IMR-90 (cell line): ENCODE measurements at regions not wholly inside any gene's neighbourhood (a gene's known extent, or its start where the extent isn't known, plus 50 kb on each side); places are given as distances from the start of the nearest gene placed in this dataset.
"Not testable (repeated sequence)": the region's sequence is repeated elsewhere in the genome, so short reads cannot be mapped to it uniquely, and the experiment has no call there.

Experiments used
- ATAC-seq: fragments of 200-7000 bp; cut with Tn5 transposase; 2 replicates; pipeline ENCODE4 v1.9.1; 2020; ENCODE audit warnings: low read depth, mild to moderate bottlenecking, moderate library complexity
- BruUV-seq: library from RNA; stranded (reverse); fragments of 400-500 nt; replicated peaks from 2 replicates; lab custom pipeline; 2021; lab: Mats Ljungman, UMichigan
- CTCF ChIA-PET: fragments of 300-600 bp; formaldehyde crosslinking; extraction: SDS; loops from one replicate; lab custom pipeline; 2021; ENCODE audit warnings: antibody characterized with exemption; lab: Yijun Ruan, JAX
- POLR2A ChIA-PET: fragments of 300-600 bp; sonication (Branson Sonifier 250); formaldehyde crosslinking; loops from one replicate; lab custom pipeline; 2022; ENCODE audit warnings: antibody characterized with exemption; ENCODE audit not compliant: unreplicated experiment; lab: Charles Lee
- DNase-seq: peaks from one replicate; pipeline ENCODE4 v3.0.0; 2013
- H2AFZ ChIP-seq: replicated peaks from 2 replicates; pipeline ENCODE3; 2013; ENCODE audit warnings: low read length, mild to moderate bottlenecking; ENCODE audit not compliant: poor library complexity
- H2AK5ac ChIP-seq: 2 replicates; pipeline ENCODE4 v1.6.1; 2013; ENCODE audit warnings: low read depth, low read length, inconsistent platforms
- H2AK9ac ChIP-seq: replicated peaks from 2 replicates; pipeline ENCODE3; 2013; ENCODE audit warnings: mild to moderate bottlenecking, low read depth, low read length, moderate library complexity; ENCODE audit not compliant: poor library complexity
- H2BK120ac ChIP-seq: 2 replicates; pipeline ENCODE4 v1.6.1; 2013; ENCODE audit warnings: low read depth, low read length, inconsistent platforms
- H2BK15ac ChIP-seq: 3 replicates; pipeline ENCODE4 v1.6.1; 2013; ENCODE audit warnings: low read depth, low read length, inconsistent platforms
- H2BK20ac ChIP-seq: 2 replicates; pipeline ENCODE4 v1.6.1; 2013; ENCODE audit warnings: low read depth, mild to moderate bottlenecking, inconsistent platforms, low read length, moderate library complexity
- H2BK5ac ChIP-seq: 2 replicates; pipeline ENCODE4 v1.6.1; 2013; ENCODE audit warnings: mild to moderate bottlenecking, low read depth, low read length, inconsistent platforms; ENCODE audit not compliant: poor library complexity, severe bottlenecking
- H3K14ac ChIP-seq: replicated peaks from 2 replicates; pipeline ENCODE4 v1.6.1; 2013; ENCODE audit warnings: low read depth, low read length, inconsistent platforms
- H3K18ac ChIP-seq: 2 replicates; pipeline ENCODE4 v1.6.1; 2013; ENCODE audit warnings: low read depth, low read length, control low read depth
- H3K23ac ChIP-seq: 2 replicates; pipeline ENCODE4 v1.6.1; 2013; ENCODE audit warnings: low read depth, low read length, inconsistent platforms
- H3K27ac ChIP-seq: 2 replicates; pipeline ENCODE4 v1.5.1; 2013; ENCODE audit warnings: mild to moderate bottlenecking, control low read depth, low read length; ENCODE audit not compliant: insufficient read depth
- H3K27me3 ChIP-seq: 2 replicates; pipeline ENCODE4 v1.6.1; 2013; ENCODE audit warnings: low read length; ENCODE audit not compliant: control insufficient read depth, insufficient read depth
- H3K36me3 ChIP-seq: 2 replicates; pipeline ENCODE4 v1.6.1; 2013; ENCODE audit warnings: low read length, mixed read lengths; ENCODE audit not compliant: control insufficient read depth, insufficient read depth
- H3K4ac ChIP-seq: 2 replicates; pipeline ENCODE4 v1.6.1; 2013; ENCODE audit warnings: low read depth, low read length, inconsistent platforms
- H3K4me1 ChIP-seq: 2 replicates; pipeline ENCODE4 v1.6.1; 2013; ENCODE audit warnings: low read length, mixed read lengths; ENCODE audit not compliant: control insufficient read depth, insufficient read depth
- H3K4me2 ChIP-seq: 2 replicates; pipeline ENCODE4 v1.6.1; 2013; ENCODE audit warnings: low read depth, mild to moderate bottlenecking, control low read depth, low read length, moderate library complexity
- H3K4me3 ChIP-seq: 2 replicates; pipeline ENCODE4 v1.5.1; 2013; ENCODE audit warnings: low read depth, mild to moderate bottlenecking, control low read depth, low read length, moderate library complexity; ENCODE audit not compliant: insufficient read depth
- H3K56ac ChIP-seq: 2 replicates; pipeline ENCODE4 v1.6.1; 2013; ENCODE audit warnings: low read length, inconsistent platforms; ENCODE audit not compliant: insufficient read depth; ENCODE audit errors: extremely low read depth
- H3K79me1 ChIP-seq, 2 experiments: 2 replicates each; pipeline ENCODE4 v1.6.1; 2013; ENCODE audit warnings: low read length in 2 of 2, inconsistent platforms in 1 of 2, low read depth in 1 of 2
- H3K9ac ChIP-seq: 2 replicates; pipeline ENCODE4 v1.6.1; 2013; ENCODE audit warnings: low read depth, low read length, control low read depth
- H3K9me1 ChIP-seq: 2 replicates; pipeline ENCODE4 v1.6.1; 2013; ENCODE audit warnings: low read length, inconsistent platforms; ENCODE audit not compliant: insufficient read depth
- H3K9me3 ChIP-seq: 2 replicates; pipeline ENCODE4 v1.6.1; 2013; ENCODE audit warnings: low read length; ENCODE audit not compliant: control insufficient read depth, insufficient read depth
- H4K20me1 ChIP-seq: 2 replicates; pipeline ENCODE4 v1.6.1; 2013; ENCODE audit warnings: low read length, inconsistent platforms; ENCODE audit not compliant: insufficient read depth
- H4K5ac ChIP-seq: 2 replicates; pipeline ENCODE4 v1.6.1; 2013; ENCODE audit warnings: mild to moderate bottlenecking, low read depth, low read length, control low read depth
- H4K8ac ChIP-seq, 2 experiments: 2 replicates each; pipeline ENCODE4 v1.6.1; 2013; ENCODE audit warnings: low read depth in 2 of 2, low read length in 2 of 2, control low read depth in 1 of 2, inconsistent platforms in 1 of 2
- H4K91ac ChIP-seq: 2 replicates; pipeline ENCODE4 v1.6.1; 2013; ENCODE audit warnings: low read depth, low read length, inconsistent platforms; ENCODE audit not compliant: insufficient read depth
- WGBS, 2 experiments: methylation state at CpG; one replicate each; pipeline versions ENCODE4 v1.1.5 to v1.1.7; 2013; ENCODE audit warnings: missing lambda C conversion rate in 2 of 2; ENCODE audit not compliant: insufficient read length in 1 of 2; ENCODE audit errors: extremely low coverage in 2 of 2; 5-methylcytosine and 5-hydroxymethylcytosine counted together
- dilution Hi-C: fragments of 300-500 bp; cut with HindIII; formaldehyde crosslinking; loops from one replicate; pipeline ENCODE4 v1.14.3; 2018; ENCODE audit warnings: low sequenced_read_pairs; ENCODE audit not compliant: unreplicated experiment
- in situ Hi-C: fragments of 300-500 bp; cut with MboI; formaldehyde crosslinking; loops from 3 replicates; pipeline ENCODE4 v1.14.3; 2019; ENCODE audit warnings: low sequenced_read_pairs, inconsistent platforms, mixed read lengths
- intact Hi-C: fragments of 100-400 bp; cut with micrococcal nuclease; formaldehyde crosslinking; loops from 2 replicates; pipeline ENCODE4 v1.10.0; 2022

DNA sequence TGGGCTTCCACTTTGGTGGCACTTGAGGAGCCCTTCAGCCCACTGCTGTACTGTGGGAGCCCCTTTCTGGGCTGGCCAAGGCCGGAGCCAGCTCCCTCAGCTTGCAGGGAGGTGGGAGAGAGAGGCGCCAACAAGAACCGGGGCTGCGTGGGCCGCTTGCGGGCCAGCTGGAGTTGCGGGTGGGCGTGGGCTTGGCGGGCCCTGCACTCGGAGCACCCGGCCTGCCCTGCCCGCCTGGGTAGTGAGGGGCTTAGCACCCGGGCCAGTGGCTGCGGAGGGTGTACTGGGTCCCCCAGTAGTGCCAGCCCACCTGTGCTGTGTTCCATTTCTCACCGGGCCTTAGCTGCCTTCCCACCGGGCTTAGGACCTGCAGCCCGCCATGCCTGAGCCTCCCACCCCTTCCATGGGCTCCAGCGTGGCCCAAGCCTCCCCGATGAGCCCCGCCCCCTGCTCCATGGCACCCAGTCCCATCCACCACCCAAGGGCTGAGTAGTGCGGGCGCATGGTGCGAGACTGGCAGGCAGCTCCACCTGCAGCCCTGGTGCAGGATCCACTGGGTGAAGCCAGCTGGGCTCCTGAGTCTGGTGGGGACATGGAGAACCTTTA, 437.9 kb upstream of the API5 start:
- H3K9me1 ChIP-seq, H3K4me3 ChIP-seq, H3K14ac ChIP-seq, H3K4me1 ChIP-seq, H3K36me3 ChIP-seq, H4K20me1 ChIP-seq, H3K27ac ChIP-seq, H3K23ac ChIP-seq, H2BK5ac ChIP-seq, H3K4ac ChIP-seq, ATAC-seq, H3K56ac ChIP-seq, H3K9ac ChIP-seq, H3K4me2 ChIP-seq, H3K79me1 ChIP-seq, H4K8ac ChIP-seq, intact Hi-C loops, POLR2A ChIA-PET, H3K27me3 ChIP-seq, BruUV-seq, dilution Hi-C loops, H3K18ac ChIP-seq, H2BK120ac ChIP-seq, CTCF ChIA-PET, H4K91ac ChIP-seq, in situ Hi-C loops, H2BK20ac ChIP-seq, DNase-seq, H2AK9ac ChIP-seq, H2BK15ac ChIP-seq, H2AFZ ChIP-seq, H4K5ac ChIP-seq, H3K9me3 ChIP-seq, H2AK5ac ChIP-seq: not testable (repeated sequence)
- WGBS, 2 experiments: 76% methylated on average over 4 of the region's 23 CpGs; no CpG with 5 or more reads in 1 of the 2 experiments

GRCh38 chr11:42881335-42881734, 430.5 kb upstream of the API5 start:
- H3K4me1 ChIP-seq, BruUV-seq, dilution Hi-C loops, H3K27ac ChIP-seq, POLR2A ChIA-PET, H4K8ac ChIP-seq, H3K56ac ChIP-seq, H3K4me3 ChIP-seq, H3K27me3 ChIP-seq, H3K23ac ChIP-seq, in situ Hi-C loops, CTCF ChIA-PET, H2AK9ac ChIP-seq, ATAC-seq, H3K14ac ChIP-seq, H4K20me1 ChIP-seq, H2BK15ac ChIP-seq, H4K5ac ChIP-seq, H3K4ac ChIP-seq, intact Hi-C loops, H3K9me3 ChIP-seq, H2BK120ac ChIP-seq, H3K79me1 ChIP-seq, H3K9me1 ChIP-seq, H3K18ac ChIP-seq, H2AFZ ChIP-seq, H4K91ac ChIP-seq, H2AK5ac ChIP-seq, H2BK5ac ChIP-seq, H3K36me3 ChIP-seq, H3K9ac ChIP-seq, H2BK20ac ChIP-seq, H3K4me2 ChIP-seq, DNase-seq: not testable (repeated sequence)
- 63% methylated on average over 6 of the region's 17 CpGs; no CpG with 5 or more reads in 1 of the 2 experiments for WGBS, 2 experiments
